Fibroblast of lung (primary cell): ENCODE measurements at regions not wholly inside any gene's neighbourhood (a gene's known extent, or its start where the extent isn't known, plus 50 kb on each side); places are given as distances from the start of the nearest gene placed in this dataset.

Source experiments
- EZH2 ChIP-seq: IDR thresholded peaks from 2 replicates; pipeline ENCODE4 v1.5.1; 2012; ENCODE audit warnings: low read length, control low read depth, mild to moderate bottlenecking; ENCODE audit errors: missing control alignments
- TF ChIP-seq, protein P1 (sequence below), 2 donors: IDR thresholded peaks in 1 of 2; conservative IDR thresholded peaks in 1 of 2; 1 replicate in 1 of 2; 2 replicates in 1 of 2; pipeline ENCODE4 v1.5.1; 2011 to 2012; ENCODE audit warnings: low read length in 2 of 2, control low read depth in 1 of 2, inconsistent platforms in 1 of 2, low read depth in 1 of 2, mild to moderate bottlenecking in 1 of 2

GRCh38 chr7:136133551-136133950, 156.4 kb upstream of the MTPN start:
- TF ChIP-seq, protein P1, sequence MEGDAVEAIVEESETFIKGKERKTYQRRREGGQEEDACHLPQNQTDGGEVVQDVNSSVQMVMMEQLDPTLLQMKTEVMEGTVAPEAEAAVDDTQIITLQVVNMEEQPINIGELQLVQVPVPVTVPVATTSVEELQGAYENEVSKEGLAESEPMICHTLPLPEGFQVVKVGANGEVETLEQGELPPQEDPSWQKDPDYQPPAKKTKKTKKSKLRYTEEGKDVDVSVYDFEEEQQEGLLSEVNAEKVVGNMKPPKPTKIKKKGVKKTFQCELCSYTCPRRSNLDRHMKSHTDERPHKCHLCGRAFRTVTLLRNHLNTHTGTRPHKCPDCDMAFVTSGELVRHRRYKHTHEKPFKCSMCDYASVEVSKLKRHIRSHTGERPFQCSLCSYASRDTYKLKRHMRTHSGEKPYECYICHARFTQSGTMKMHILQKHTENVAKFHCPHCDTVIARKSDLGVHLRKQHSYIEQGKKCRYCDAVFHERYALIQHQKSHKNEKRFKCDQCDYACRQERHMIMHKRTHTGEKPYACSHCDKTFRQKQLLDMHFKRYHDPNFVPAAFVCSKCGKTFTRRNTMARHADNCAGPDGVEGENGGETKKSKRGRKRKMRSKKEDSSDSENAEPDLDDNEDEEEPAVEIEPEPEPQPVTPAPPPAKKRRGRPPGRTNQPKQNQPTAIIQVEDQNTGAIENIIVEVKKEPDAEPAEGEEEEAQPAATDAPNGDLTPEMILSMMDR (conservative IDR thresholded peaks at IDR 0.05 in 1 of 2, IDR thresholded peaks at IDR 0.05 in 1 of 2; ENCODE audit: low read depth in 1 of 2, low read length in 2 of 2) = no peak
- no peak for TF ChIP-seq EZH2
